Gastroesophageal sphincter (tissue), 4 donors: ENCODE measurements at regions not wholly inside any gene's neighbourhood (a gene's known extent, or its start where the extent isn't known, plus 50 kb on each side); places are given as distances from the start of the nearest gene placed in this dataset.

Experiments
- ATAC-seq: fragments of 150-250 bp; one replicate; pipeline ENCODE4 v1.9.1; 2016; ENCODE audit warnings: mild to moderate bottlenecking, moderate library complexity
- H3K27ac ChIP-seq, 4 donors: fragments of 200-600 bp; sonication (generic) in 3 of 4; 1 replicate in 3 of 4; 2 replicates in 1 of 4; pipeline ENCODE4 v1.5.1; 2016 to 2019
- H3K27me3 ChIP-seq: fragments of 200-600 bp; sonication (generic); one replicate; pipeline ENCODE4 v1.5.1; 2019
- H3K36me3 ChIP-seq, 2 donors: fragments of 200-600 bp; sonication (generic); one replicate each; pipeline ENCODE4 v1.5.1; 2019; ENCODE audit warnings: control low read depth in 1 of 2
- H3K4me1 ChIP-seq, 3 donors: fragments of 200-600 bp; sonication (generic); 1 replicate in 2 of 3; 2 replicates in 1 of 3; pipeline ENCODE4 v1.5.1; 2016 to 2019; ENCODE audit warnings: control low read depth in 2 of 3
- H3K4me3 ChIP-seq, 2 donors: fragments of 200-600 bp; sonication (generic); one replicate each; pipeline ENCODE4 v1.5.1; 2019; ENCODE audit warnings: mild to moderate bottlenecking in 1 of 2, moderate library complexity in 1 of 2
- H3K9me3 ChIP-seq, 3 donors: fragments of 200-600 bp; sonication (generic); one replicate each; pipeline ENCODE4 v1.5.1; 2017 to 2019; ENCODE audit warnings: control low read depth in 2 of 3
- EP300 ChIP-seq: sonication (generic); formaldehyde crosslinking; IDR thresholded peaks from one replicate; pipeline ENCODE4 v1.6.1; 2017; ENCODE audit warnings: antibody characterized with exemption, mild to moderate bottlenecking
- POLR2A ChIP-seq, 2 donors: fragments of 450-650 bp; IDR thresholded peaks; one replicate each; pipeline ENCODE4 v1.6.1; 2017; ENCODE audit warnings: antibody characterized with exemption in 2 of 2, mild to moderate bottlenecking in 2 of 2, moderate library complexity in 1 of 2
- POLR2AphosphoS5 ChIP-seq: sonication (generic); formaldehyde crosslinking; IDR thresholded peaks from one replicate; pipeline ENCODE4 v1.6.1; 2017; ENCODE audit warnings: antibody characterized with exemption
- WGBS, 2 donors: methylation state at CpG; one replicate each; pipeline ENCODE4 v1.1.5; 2018; ENCODE audit warnings: low coverage in 1 of 2; 5-methylcytosine and 5-hydroxymethylcytosine counted together
- TF ChIP-seq, protein P1 (sequence below), 4 experiments: fragments of 200-600 bp in 2 of 4; fragments of 450-650 bp in 2 of 4; sonication (generic) in 1 of 4; IDR thresholded peaks; one replicate each; pipeline ENCODE4 v1.5.1; 2017 to 2019; ENCODE audit warnings: antibody characterized with exemption in 4 of 4, mild to moderate bottlenecking in 2 of 4, moderate library complexity in 2 of 4

DNA sequence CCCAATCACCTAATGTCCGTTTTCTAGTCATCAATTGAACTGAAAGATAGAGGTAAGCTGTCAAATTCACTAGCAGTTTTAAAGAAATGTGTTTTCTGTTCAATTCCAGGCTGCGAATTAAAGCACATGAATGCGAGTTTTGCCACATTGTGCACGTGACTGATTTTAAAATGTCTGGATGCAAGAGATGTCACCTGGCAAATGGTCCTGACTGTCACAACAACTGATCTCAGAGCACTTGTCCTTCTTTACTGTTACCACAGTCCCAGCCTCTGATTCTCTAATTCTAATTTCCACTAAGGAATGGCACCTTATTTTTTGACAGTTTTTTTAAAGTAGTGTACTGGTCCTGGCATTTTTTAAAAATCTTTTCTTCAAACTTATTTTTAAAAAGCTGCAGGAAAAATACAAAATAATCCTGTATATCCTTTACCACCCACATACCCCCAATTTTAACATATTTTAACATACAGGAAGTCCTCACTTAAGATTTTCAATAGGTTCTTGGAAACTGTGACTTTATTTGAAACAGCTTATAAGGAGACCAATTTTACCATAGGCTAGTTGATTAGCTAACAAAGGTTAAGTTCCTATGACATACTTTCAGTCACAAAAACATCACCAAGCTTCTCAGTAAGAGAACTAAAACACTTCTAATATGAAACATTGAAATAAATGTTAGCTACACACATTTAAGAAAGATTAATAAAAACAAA, 1364.3 kb downstream of the EFNA5 start:
- no peak overlapping the region for H3K27ac ChIP-seq
- no peaks in the 10 kb centered on the region for H3K27me3 ChIP-seq
- no peak for ATAC-seq
- H3K4me1 ChIP-seq, result no peaks in the 10 kb centered on the region
- no peak overlapping the region for H3K4me3 ChIP-seq
- WGBS, 2 donors, result 76 to 82% methylated on average over 4 of the region's 4 CpGs
- TF ChIP-seq POLR2A (IDR thresholded peaks at IDR 0.05), result no peak
- TF ChIP-seq POLR2AphosphoS5, result no peak
- TF ChIP-seq EP300, result no peak
- TF ChIP-seq, protein P1, sequence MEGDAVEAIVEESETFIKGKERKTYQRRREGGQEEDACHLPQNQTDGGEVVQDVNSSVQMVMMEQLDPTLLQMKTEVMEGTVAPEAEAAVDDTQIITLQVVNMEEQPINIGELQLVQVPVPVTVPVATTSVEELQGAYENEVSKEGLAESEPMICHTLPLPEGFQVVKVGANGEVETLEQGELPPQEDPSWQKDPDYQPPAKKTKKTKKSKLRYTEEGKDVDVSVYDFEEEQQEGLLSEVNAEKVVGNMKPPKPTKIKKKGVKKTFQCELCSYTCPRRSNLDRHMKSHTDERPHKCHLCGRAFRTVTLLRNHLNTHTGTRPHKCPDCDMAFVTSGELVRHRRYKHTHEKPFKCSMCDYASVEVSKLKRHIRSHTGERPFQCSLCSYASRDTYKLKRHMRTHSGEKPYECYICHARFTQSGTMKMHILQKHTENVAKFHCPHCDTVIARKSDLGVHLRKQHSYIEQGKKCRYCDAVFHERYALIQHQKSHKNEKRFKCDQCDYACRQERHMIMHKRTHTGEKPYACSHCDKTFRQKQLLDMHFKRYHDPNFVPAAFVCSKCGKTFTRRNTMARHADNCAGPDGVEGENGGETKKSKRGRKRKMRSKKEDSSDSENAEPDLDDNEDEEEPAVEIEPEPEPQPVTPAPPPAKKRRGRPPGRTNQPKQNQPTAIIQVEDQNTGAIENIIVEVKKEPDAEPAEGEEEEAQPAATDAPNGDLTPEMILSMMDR (IDR thresholded peaks at IDR 0.05), result no peak
- H3K36me3 ChIP-seq, result no peaks in the 10 kb centered on the region
- no peaks in the 10 kb centered on the region for H3K9me3 ChIP-seq

DNA sequence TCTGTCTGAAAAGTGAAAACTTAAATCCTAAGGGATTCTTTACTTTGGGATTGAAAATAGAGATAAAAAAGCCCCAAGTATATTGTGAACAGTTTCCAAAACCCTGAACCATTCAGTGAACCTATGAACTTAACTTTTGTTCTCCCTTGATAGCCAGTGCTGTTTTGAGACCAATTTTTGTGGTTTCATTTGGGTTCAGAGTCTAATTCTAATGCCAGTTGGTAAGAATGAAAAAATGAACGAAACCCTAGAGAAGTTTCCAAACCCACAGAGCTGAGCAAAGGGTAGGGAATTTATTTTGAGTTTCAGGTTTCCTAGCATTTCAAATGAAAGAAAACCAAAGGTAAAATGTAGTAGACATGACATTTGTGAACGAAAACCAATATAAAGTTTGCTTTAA, 1366.8 kb downstream of the EFNA5 start:
- ATAC-seq, result no peak
- no peak for TF ChIP-seq EP300
- no peak for TF ChIP-seq POLR2A (IDR thresholded peaks at IDR 0.05)
- TF ChIP-seq, protein P1 (IDR thresholded peaks at IDR 0.05), result no peak
- TF ChIP-seq POLR2AphosphoS5, result no peak
- Histone ChIP-seq H3K36me3 (no peaks in the 10 kb centered on the region), H3K4me1 (no peaks in the 10 kb centered on the region), H3K27ac (no peak overlapping the region), H3K27me3 (no peaks in the 10 kb centered on the region), H3K4me3 (no peak overlapping the region), H3K9me3 (no peaks in the 10 kb centered on the region)
- WGBS, 2 donors, result 94 to 100% methylated on average over 1 to 2 of the region's 2 CpGs

DNA sequence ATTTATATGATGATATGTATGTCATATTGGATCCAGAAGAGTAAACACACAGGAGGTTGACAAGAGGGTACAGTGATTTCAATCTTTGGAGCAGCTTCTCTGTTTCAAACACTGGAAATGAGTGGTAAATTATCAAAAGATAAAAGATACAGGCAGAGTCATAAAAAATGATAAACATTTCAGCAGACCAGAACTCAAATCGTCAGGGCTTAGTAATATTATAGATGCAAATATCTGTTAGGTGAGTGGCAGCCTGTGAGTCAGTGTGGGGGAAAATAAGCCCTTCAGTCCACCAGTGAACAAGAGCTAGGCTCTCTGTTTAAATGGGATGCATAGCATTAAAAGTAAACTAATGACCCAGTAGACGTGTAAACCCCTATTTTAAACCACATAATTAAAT, 1378.1 kb downstream of the EFNA5 start:
- 11 to 50% methylated on average over 1 to 2 of the region's 2 CpGs for WGBS, 2 donors
- Histone ChIP-seq H3K4me1 (no peaks in the 10 kb centered on the region), H3K27ac (no peak overlapping the region), H3K36me3 (no peaks in the 10 kb centered on the region), H3K27me3 (no peaks in the 10 kb centered on the region), H3K4me3 (no peak overlapping the region), H3K9me3 (no peaks in the 10 kb centered on the region)
- no peak for ATAC-seq
- TF ChIP-seq EP300 (no peak), POLR2A (IDR thresholded peaks at IDR 0.05) (no peak), POLR2AphosphoS5 (no peak)
- TF ChIP-seq, protein P1 (IDR thresholded peaks at IDR 0.05), result no peak

DNA sequence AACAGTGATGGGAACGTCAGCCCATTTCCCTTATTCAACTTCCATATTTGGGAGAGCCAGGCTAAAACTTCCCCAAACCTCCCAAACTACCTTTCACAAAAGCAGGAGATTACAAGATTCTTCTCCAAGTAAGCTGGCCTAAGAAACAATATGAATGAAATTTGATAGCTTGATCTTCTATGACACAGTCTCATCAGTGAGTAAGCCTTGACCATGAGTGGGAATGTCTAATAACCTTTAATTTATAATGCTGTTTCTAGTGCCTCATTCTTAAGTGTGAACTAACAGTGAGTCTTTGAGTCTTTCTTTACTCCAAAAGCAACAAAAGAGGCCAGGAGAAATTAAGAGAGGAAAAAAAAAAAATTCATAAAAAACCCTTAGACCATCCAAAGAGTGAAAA, 1379.9 kb downstream of the EFNA5 start:
- ATAC-seq, result no peak
- H3K27me3 ChIP-seq, result no peaks in the 10 kb centered on the region
- H3K36me3 ChIP-seq, result no peaks in the 10 kb centered on the region
- no peaks in the 10 kb centered on the region for H3K9me3 ChIP-seq
- 78 to 83% methylated on average over 1 of the region's 1 CpG for WGBS, 2 donors
- TF ChIP-seq POLR2A (IDR thresholded peaks at IDR 0.05) (no peak), EP300 (no peak), POLR2AphosphoS5 (no peak)
- TF ChIP-seq, protein P1 (IDR thresholded peaks at IDR 0.05), result no peak
- H3K27ac ChIP-seq, result no peak overlapping the region
- no peaks in the 10 kb centered on the region for H3K4me1 ChIP-seq
- no peak overlapping the region for H3K4me3 ChIP-seq

DNA sequence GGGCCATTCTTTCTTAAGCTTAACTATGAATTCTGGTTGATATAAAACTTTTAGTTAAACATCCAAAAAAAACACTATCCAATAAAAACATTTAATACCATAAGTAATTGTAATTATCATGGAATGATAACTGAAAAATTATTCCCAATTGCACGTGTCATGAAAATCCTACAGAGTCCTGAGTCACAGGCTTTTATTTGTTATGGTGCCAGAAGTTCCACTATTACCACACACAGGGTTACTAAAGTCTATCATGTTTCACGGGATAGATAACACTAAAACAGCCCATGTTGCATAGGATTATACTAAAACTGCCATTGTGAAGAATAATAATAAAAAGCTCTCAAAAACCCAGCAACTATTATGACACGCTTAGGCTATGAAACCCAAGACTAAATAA, 1381.8 kb downstream of the EFNA5 start:
- Histone ChIP-seq H3K4me1 (no peaks in the 10 kb centered on the region), H3K27me3 (no peaks in the 10 kb centered on the region), H3K9me3 (no peaks in the 10 kb centered on the region), H3K27ac (no peak overlapping the region), H3K36me3 (no peaks in the 10 kb centered on the region), H3K4me3 (no peak overlapping the region)
- ATAC-seq, result no peak
- no peak for TF ChIP-seq POLR2A (IDR thresholded peaks at IDR 0.05)
- 64 to 90% methylated on average over 3 of the region's 3 CpGs for WGBS, 2 donors
